Neuronal stem cell (in vitro differentiated cells): ENCODE measurements at regions not wholly inside any gene's neighbourhood (a gene's known extent, or its start where the extent isn't known, plus 50 kb on each side); places are given as distances from the start of the nearest gene placed in this dataset.
"Not testable (repeated sequence)": the region's sequence is repeated elsewhere in the genome, so short reads cannot be mapped to it uniquely, and the experiment has no call there.

Experiments used
- DNase-seq: peaks from one replicate; pipeline ENCODE4 v3.0.0-alpha.2; 2013; ENCODE audit warnings: low spot score
- H2AFZ ChIP-seq: one replicate; pipeline ENCODE4 v1.6.1; 2013; ENCODE audit warnings: mild to moderate bottlenecking, low read length, inconsistent platforms
- H2AK5ac ChIP-seq: 2 replicates; pipeline ENCODE4 v1.6.1; 2013; ENCODE audit warnings: low read depth, mild to moderate bottlenecking, inconsistent platforms, low read length, moderate library complexity, mixed read lengths
- H2BK120ac ChIP-seq: 2 replicates; pipeline ENCODE4 v1.6.1; 2013; ENCODE audit warnings: low read depth, mild to moderate bottlenecking, inconsistent platforms, low read length, moderate library complexity, mixed read lengths
- H2BK12ac ChIP-seq: one replicate; pipeline ENCODE4 v1.6.1; 2013; ENCODE audit warnings: low read length, inconsistent platforms
- H2BK15ac ChIP-seq: 2 replicates; pipeline ENCODE4 v1.6.1; 2013; ENCODE audit warnings: mild to moderate bottlenecking, low read length, inconsistent platforms, mixed read lengths
- H2BK5ac ChIP-seq: one replicate; pipeline ENCODE4 v1.6.1; 2013; ENCODE audit warnings: inconsistent platforms, mild to moderate bottlenecking, low read length, moderate library complexity
- H3K14ac ChIP-seq: one replicate; pipeline ENCODE4 v1.6.1; 2013; ENCODE audit warnings: low read length, inconsistent platforms
- H3K18ac ChIP-seq: 2 replicates; pipeline ENCODE4 v1.6.1; 2013; ENCODE audit warnings: low read length, inconsistent platforms
- H3K23ac ChIP-seq: 2 replicates; pipeline ENCODE4 v1.6.1; 2013; ENCODE audit warnings: low read depth, mild to moderate bottlenecking, mixed read lengths, low read length, inconsistent platforms; ENCODE audit not compliant: poor library complexity
- H3K27ac ChIP-seq: replicated peaks from 3 replicates; pipeline ENCODE4 v1.5.1; 2013; ENCODE audit warnings: low read length, inconsistent platforms
- H3K27me3 ChIP-seq, 3 experiments: 2 replicates each; pipeline ENCODE4 v1.6.1; 2013; ENCODE audit warnings: low read length in 3 of 3, mild to moderate bottlenecking in 2 of 3, inconsistent platforms in 1 of 3, low read depth in 1 of 3, mixed read lengths in 1 of 3, moderate library complexity in 1 of 3; ENCODE audit not compliant: control insufficient read depth in 3 of 3, insufficient read depth in 3 of 3
- H3K36me3 ChIP-seq, 2 donors: replicated peaks in 1 of 2; 2 replicates each; pipeline ENCODE4 v1.6.1; 2013; ENCODE audit warnings: low read length in 2 of 2; ENCODE audit not compliant: control insufficient read depth in 2 of 2, insufficient read depth in 2 of 2
- H3K4ac ChIP-seq: 2 replicates; pipeline ENCODE4 v1.6.1; 2013; ENCODE audit warnings: inconsistent platforms, mild to moderate bottlenecking, low read length, moderate library complexity
- H3K4me1 ChIP-seq, 2 donors: 1 replicate in 1 of 2; 2 replicates in 1 of 2; pipeline ENCODE4 v1.6.1; 2013; ENCODE audit warnings: low read length in 2 of 2, low read depth in 1 of 2; ENCODE audit not compliant: control insufficient read depth in 2 of 2, insufficient read depth in 1 of 2
- H3K4me2 ChIP-seq: one replicate; pipeline ENCODE4 v1.6.1; 2013; ENCODE audit warnings: mild to moderate bottlenecking, low read length, inconsistent platforms; ENCODE audit not compliant: insufficient read depth, poor library complexity, severe bottlenecking
- H3K4me3 ChIP-seq, 2 donors: 2 replicates each; pipeline ENCODE4 v1.5.1; 2013; ENCODE audit warnings: low read length in 2 of 2, mild to moderate bottlenecking in 2 of 2, inconsistent platforms in 1 of 2, moderate library complexity in 1 of 2
- H3K79me1 ChIP-seq: one replicate; pipeline ENCODE4 v1.6.1; 2013; ENCODE audit warnings: low read depth, mild to moderate bottlenecking, inconsistent platforms, low read length, moderate library complexity
- H3K9ac ChIP-seq: one replicate; pipeline ENCODE4 v1.6.1; 2013; ENCODE audit warnings: mild to moderate bottlenecking, low read depth, low read length, inconsistent platforms; ENCODE audit not compliant: poor library complexity
- H3K9me3 ChIP-seq, 2 donors: replicated peaks in 1 of 2; 2 replicates each; pipeline versions ENCODE3 to v1.6.1; 2013; ENCODE audit warnings: low read length in 2 of 2, mild to moderate bottlenecking in 2 of 2, inconsistent platforms in 1 of 2, low read depth in 1 of 2, mixed read lengths in 1 of 2, moderate library complexity in 1 of 2; ENCODE audit not compliant: control insufficient read depth in 2 of 2, insufficient read depth in 1 of 2
- H4K8ac ChIP-seq: one replicate; pipeline ENCODE4 v1.6.1; 2013; ENCODE audit warnings: low read depth, mild to moderate bottlenecking, inconsistent platforms, low read length, moderate library complexity
- H4K91ac ChIP-seq: one replicate; pipeline ENCODE4 v1.6.1; 2013; ENCODE audit warnings: low read length, low read depth, mild to moderate bottlenecking, inconsistent platforms; ENCODE audit not compliant: poor library complexity
- WGBS, 2 donors: extraction: QIAGEN DNeasy Blood & Tissue Kit; methylation state at CpG; one replicate each; pipeline ENCODE4 v1.1.7; 2013; ENCODE audit warnings: missing lambda C conversion rate in 2 of 2, mixed read lengths in 1 of 2; ENCODE audit not compliant: insufficient read length in 2 of 2, insufficient replicate concordance in 1 of 2; ENCODE audit errors: extremely low coverage in 2 of 2; 5-methylcytosine and 5-hydroxymethylcytosine counted together

GRCh38 chr20:51923633-51924032, 121.3 kb upstream of the SALL4 start:
- DNase-seq, result no peak
- no peak overlapping the region for H2AK5ac ChIP-seq
- no peak overlapping the region for H4K91ac ChIP-seq
- H3K18ac ChIP-seq, result no peak overlapping the region
- H3K79me1 ChIP-seq, result no peaks in the 10 kb centered on the region
- H2BK12ac ChIP-seq, result no peak overlapping the region
- H2BK15ac ChIP-seq, result no peak overlapping the region
- H3K36me3 ChIP-seq, result no peaks in the 10 kb centered on the region
- no peak overlapping the region for H4K8ac ChIP-seq
- H3K4me1 ChIP-seq, result peaks cover 0 to 2% of the 10 kb centered on the region in 2 donors
- no peak overlapping the region for H3K4me3 ChIP-seq
- no peak overlapping the region for H3K14ac ChIP-seq
- H2BK120ac ChIP-seq, result no peak overlapping the region
- H3K9me3 ChIP-seq, result no peaks in the 10 kb centered on the region
- no peak overlapping the region for H3K4ac ChIP-seq
- H2BK5ac ChIP-seq, result no peak overlapping the region
- H3K4me2 ChIP-seq, result no peak overlapping the region
- WGBS, 2 donors, result no CpG with 5 or more reads among the region's 2 CpGs
- no peak overlapping the region for H3K27ac ChIP-seq
- H3K23ac ChIP-seq, result no peak overlapping the region
- no peak overlapping the region for H2AFZ ChIP-seq
- no peak overlapping the region for H3K9ac ChIP-seq
- no peaks in the 10 kb centered on the region for H3K27me3 ChIP-seq

- DNase-seq, H2AFZ ChIP-seq, H3K9me3 ChIP-seq, H3K36me3 ChIP-seq, H3K27ac ChIP-seq, H2AK5ac ChIP-seq, H2BK15ac ChIP-seq, H3K4me1 ChIP-seq, H3K4ac ChIP-seq, H3K14ac ChIP-seq, H3K79me1 ChIP-seq, H3K9ac ChIP-seq, H3K27me3 ChIP-seq, H3K23ac ChIP-seq, H3K4me3 ChIP-seq, H3K18ac ChIP-seq, H2BK12ac ChIP-seq, H2BK5ac ChIP-seq, H4K91ac ChIP-seq, H4K8ac ChIP-seq, H3K4me2 ChIP-seq, H2BK120ac ChIP-seq: not testable (repeated sequence)
- no CpG with 5 or more reads among the region's 12 CpGs for WGBS, 2 donors
Measured at GRCh38 chr20:51922812-51923211, 120.5 kb upstream of the SALL4 start.

GRCh38 chr20:51918561-51918960, 116.2 kb upstream of the SALL4 start:
- Histone ChIP-seq H3K4ac (no peak overlapping the region), H2BK120ac (no peak overlapping the region), H3K23ac (no peak overlapping the region), H3K4me3 (no peak overlapping the region), H3K27ac (no peak overlapping the region), H3K9ac (no peak overlapping the region), H3K79me1 (no peaks in the 10 kb centered on the region), H3K36me3 (no peaks in the 10 kb centered on the region), H3K18ac (no peak overlapping the region), H3K27me3 (no peaks in the 10 kb centered on the region), H3K4me1 (peaks cover 0 to 6% of the 10 kb centered on the region in 2 donors), H4K91ac (no peak overlapping the region), H3K9me3 (no peaks in the 10 kb centered on the region), H2BK12ac (no peak overlapping the region), H2AK5ac (no peak overlapping the region), H3K4me2 (no peak overlapping the region), H2BK5ac (no peak overlapping the region), H2BK15ac (no peak overlapping the region), H3K14ac (no peak overlapping the region), H2AFZ (no peak overlapping the region), H4K8ac (no peak overlapping the region)
- DNase-seq, result no peak
- WGBS, 2 donors, result no CpG with 5 or more reads among the region's 7 CpGs

GRCh38 chr20:51917886-51918535, 115.7 kb upstream of the SALL4 start:
- H3K4me3 ChIP-seq, result no peak overlapping the region
- H2BK120ac ChIP-seq, result no peak overlapping the region
- H2AFZ ChIP-seq, result peak overlapping the region; percentile 9
- no peak for DNase-seq
- H3K27me3 ChIP-seq, result no peaks in the 10 kb centered on the region
- no peaks in the 10 kb centered on the region for H3K9me3 ChIP-seq
- no peak overlapping the region for H3K4me2 ChIP-seq
- H3K36me3 ChIP-seq, result no peaks in the 10 kb centered on the region
- no peak overlapping the region for H3K4ac ChIP-seq
- no CpG with 5 or more reads among the region's 4 CpGs for WGBS, 2 donors
- H4K8ac ChIP-seq, result no peak overlapping the region
- H3K27ac ChIP-seq, result no peak overlapping the region
- no peak overlapping the region for H2BK15ac ChIP-seq
- H2BK5ac ChIP-seq, result no peak overlapping the region
- peaks cover 0 to 6% of the 10 kb centered on the region in 2 donors for H3K4me1 ChIP-seq
- H3K9ac ChIP-seq, result no peak overlapping the region
- no peak overlapping the region for H4K91ac ChIP-seq
- no peaks in the 10 kb centered on the region for H3K79me1 ChIP-seq
- no peak overlapping the region for H3K14ac ChIP-seq
- H2AK5ac ChIP-seq, result no peak overlapping the region
- no peak overlapping the region for H3K18ac ChIP-seq
- no peak overlapping the region for H2BK12ac ChIP-seq
- no peak overlapping the region for H3K23ac ChIP-seq
